DND-41 (cell line): ENCODE measurements at regions not wholly inside any gene's neighbourhood (a gene's known extent, or its start where the extent isn't known, plus 50 kb on each side); places are given as distances from the start of the nearest gene placed in this dataset.

ENCODE experiments used
- ATAC-seq: fragments of 200-7000 bp; cut with Tn5 transposase; 3 replicates; pipeline ENCODE4 v1.9.1; 2021; ENCODE audit warnings: low read depth; ENCODE audit not compliant: insufficient read depth
- DNase-seq: peaks from one replicate; pipeline ENCODE4 v3.0.0-alpha.2; 2020
- H2AFZ ChIP-seq: 2 replicates; pipeline ENCODE4 v1.6.0; 2012; ENCODE audit warnings: low read depth, low read length
- H3K27ac ChIP-seq: 2 replicates; pipeline ENCODE4 v1.5.1; 2012; ENCODE audit warnings: low read length, inconsistent platforms
- H3K27me3 ChIP-seq: fragments of 200-600 bp; sonication (generic); 2 replicates; pipeline ENCODE4 v1.6.0; 2012; ENCODE audit warnings: low read length, mild to moderate bottlenecking, inconsistent platforms; ENCODE audit not compliant: insufficient read depth, poor library complexity
- H3K36me3 ChIP-seq: 2 replicates; pipeline ENCODE4 v1.5.1; 2012; ENCODE audit warnings: low read length, inconsistent platforms; ENCODE audit not compliant: insufficient read depth
- H3K4me1 ChIP-seq: 2 replicates; pipeline ENCODE4 v1.5.1; 2012; ENCODE audit warnings: mild to moderate bottlenecking, low read length; ENCODE audit not compliant: insufficient read depth
- H3K4me2 ChIP-seq: 2 replicates; pipeline ENCODE4 v1.6.0; 2012; ENCODE audit warnings: mild to moderate bottlenecking, moderate library complexity, low read length, inconsistent platforms; ENCODE audit not compliant: insufficient read depth
- H3K4me3 ChIP-seq, 2 experiments: fragments of 200-600 bp in 1 of 2; shearing (Covaris generic) in 1 of 2; 2 replicates each; pipeline ENCODE4 v1.5.1; 2012 to 2016; ENCODE audit warnings: inconsistent platforms in 2 of 2, low read length in 2 of 2, mild to moderate bottlenecking in 2 of 2, low read depth in 1 of 2, moderate library complexity in 1 of 2
- H3K79me2 ChIP-seq: 2 replicates; pipeline ENCODE4 v1.6.0; 2012; ENCODE audit warnings: low read length, inconsistent platforms; ENCODE audit not compliant: insufficient read depth
- H3K9ac ChIP-seq: 2 replicates; pipeline ENCODE4 v1.6.0; 2012; ENCODE audit warnings: low read depth, mild to moderate bottlenecking, inconsistent platforms, low read length, moderate library complexity
- H3K9me3 ChIP-seq: 2 replicates; pipeline ENCODE4 v1.5.1; 2012; ENCODE audit warnings: low read length, moderate library complexity, mild to moderate bottlenecking, inconsistent platforms; ENCODE audit not compliant: insufficient read depth, severe bottlenecking
- H4K20me1 ChIP-seq: 2 replicates; pipeline ENCODE4 v1.6.0; 2012; ENCODE audit warnings: low read length; ENCODE audit not compliant: insufficient read depth
- EZH2 ChIP-seq: IDR thresholded peaks from 3 replicates; pipeline ENCODE4 v1.6.1; 2012; ENCODE audit warnings: borderline replicate concordance, low read depth, mild to moderate bottlenecking, moderate library complexity, low read length, inconsistent platforms; ENCODE audit not compliant: severe bottlenecking
- TF ChIP-seq, protein P1 (sequence below): IDR thresholded peaks from 2 replicates; pipeline ENCODE4 v1.5.1; 2012; ENCODE audit warnings: borderline replicate concordance, low read length, moderate library complexity, mild to moderate bottlenecking; ENCODE audit not compliant: poor library complexity, severe bottlenecking; ENCODE audit errors: extremely low read depth

DNA sequence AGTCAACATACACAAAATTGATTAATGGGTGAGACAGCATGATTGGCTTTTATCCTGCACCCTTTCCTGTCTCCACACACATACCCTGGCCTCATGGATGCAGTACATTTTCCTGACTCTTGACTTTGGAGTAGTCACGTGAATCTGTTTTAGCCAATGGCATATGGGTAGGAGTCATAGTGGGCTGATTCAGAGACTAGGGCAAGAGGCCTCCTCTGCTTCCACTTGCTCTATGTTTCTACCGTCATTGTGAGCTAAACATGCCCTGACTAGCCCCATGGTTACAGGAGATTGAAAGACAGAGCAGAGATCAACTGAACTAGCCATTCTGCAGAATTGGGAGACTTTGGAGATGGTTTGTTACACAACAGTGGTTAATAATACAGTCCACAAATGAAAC is 850.0 kb downstream of the DHX35 start:
- Histone ChIP-seq H3K36me3 (no peaks in the 10 kb centered on the region), H3K4me2 (no peak overlapping the region), H3K4me1 (no peaks in the 10 kb centered on the region), H2AFZ (no peak overlapping the region), H3K9ac (no peak overlapping the region), H3K27ac (no peak overlapping the region), H3K79me2 (no peaks in the 10 kb centered on the region), H3K4me3 (no peak overlapping the region), H3K9me3 (no peaks in the 10 kb centered on the region), H4K20me1 (no peaks in the 10 kb centered on the region), H3K27me3 (peaks cover 3% of the 10 kb centered on the region)
- no peak for DNase-seq
- no peak for ATAC-seq
- no peak for TF ChIP-seq EZH2
- TF ChIP-seq, protein P1, sequence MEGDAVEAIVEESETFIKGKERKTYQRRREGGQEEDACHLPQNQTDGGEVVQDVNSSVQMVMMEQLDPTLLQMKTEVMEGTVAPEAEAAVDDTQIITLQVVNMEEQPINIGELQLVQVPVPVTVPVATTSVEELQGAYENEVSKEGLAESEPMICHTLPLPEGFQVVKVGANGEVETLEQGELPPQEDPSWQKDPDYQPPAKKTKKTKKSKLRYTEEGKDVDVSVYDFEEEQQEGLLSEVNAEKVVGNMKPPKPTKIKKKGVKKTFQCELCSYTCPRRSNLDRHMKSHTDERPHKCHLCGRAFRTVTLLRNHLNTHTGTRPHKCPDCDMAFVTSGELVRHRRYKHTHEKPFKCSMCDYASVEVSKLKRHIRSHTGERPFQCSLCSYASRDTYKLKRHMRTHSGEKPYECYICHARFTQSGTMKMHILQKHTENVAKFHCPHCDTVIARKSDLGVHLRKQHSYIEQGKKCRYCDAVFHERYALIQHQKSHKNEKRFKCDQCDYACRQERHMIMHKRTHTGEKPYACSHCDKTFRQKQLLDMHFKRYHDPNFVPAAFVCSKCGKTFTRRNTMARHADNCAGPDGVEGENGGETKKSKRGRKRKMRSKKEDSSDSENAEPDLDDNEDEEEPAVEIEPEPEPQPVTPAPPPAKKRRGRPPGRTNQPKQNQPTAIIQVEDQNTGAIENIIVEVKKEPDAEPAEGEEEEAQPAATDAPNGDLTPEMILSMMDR = no peak

DNA sequence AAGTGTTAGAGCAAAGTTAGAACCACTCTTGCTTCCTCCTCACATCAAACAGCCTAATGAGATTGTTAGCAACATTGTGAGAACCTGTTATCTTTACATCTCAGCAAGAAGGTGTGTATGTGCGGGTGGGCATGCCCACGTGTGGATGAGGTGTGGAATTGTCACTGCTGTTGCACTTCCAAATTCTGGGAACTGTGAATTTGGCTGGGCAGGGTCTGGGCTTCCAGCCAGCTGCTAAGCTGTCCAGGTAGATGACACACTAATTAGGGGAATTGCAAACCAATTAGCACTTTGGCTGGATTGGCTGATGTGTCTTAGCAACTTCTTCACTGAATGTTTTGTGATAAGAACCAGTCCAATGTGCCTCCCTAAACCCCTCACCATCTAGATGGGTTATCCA is 848.2 kb downstream of the DHX35 start:
- Histone ChIP-seq H3K4me3 (no peak overlapping the region), H3K9me3 (no peaks in the 10 kb centered on the region), H3K4me2 (no peak overlapping the region), H3K36me3 (no peaks in the 10 kb centered on the region), H4K20me1 (no peaks in the 10 kb centered on the region), H3K27ac (no peak overlapping the region), H3K4me1 (no peaks in the 10 kb centered on the region), H2AFZ (no peak overlapping the region), H3K27me3 (no peaks in the 10 kb centered on the region), H3K79me2 (no peaks in the 10 kb centered on the region), H3K9ac (no peak overlapping the region)
- TF ChIP-seq, protein P1 = no peak
- no peak for TF ChIP-seq EZH2
- no peak for ATAC-seq
- no peak for DNase-seq

DNA sequence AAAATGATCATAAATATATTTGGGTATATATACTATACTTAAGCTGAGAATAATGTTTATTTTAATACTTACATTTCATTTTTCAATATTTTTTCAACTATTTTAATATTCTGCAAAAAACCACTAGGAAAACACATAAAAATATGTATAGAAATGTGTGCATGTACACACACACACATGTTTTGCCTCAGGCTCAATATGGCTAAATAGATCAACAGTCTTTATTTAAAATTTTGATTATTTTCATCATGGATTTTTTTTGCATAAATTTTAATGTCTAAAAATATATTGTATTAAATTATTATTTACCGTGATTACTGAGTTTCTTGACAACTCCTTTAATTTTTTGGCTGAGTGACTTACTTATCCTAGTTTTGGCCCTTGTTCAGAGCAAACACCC is 846.5 kb downstream of the DHX35 start:
- Histone ChIP-seq H3K27me3 (no peaks in the 10 kb centered on the region), H3K9ac (no peak overlapping the region), H3K4me2 (no peak overlapping the region), H3K4me1 (no peaks in the 10 kb centered on the region), H3K4me3 (no peak overlapping the region), H3K36me3 (no peaks in the 10 kb centered on the region), H3K9me3 (no peaks in the 10 kb centered on the region), H2AFZ (no peak overlapping the region), H4K20me1 (no peaks in the 10 kb centered on the region), H3K79me2 (no peaks in the 10 kb centered on the region), H3K27ac (no peak overlapping the region)
- ATAC-seq = no peak
- no peak for DNase-seq
- TF ChIP-seq, protein P1 = no peak
- TF ChIP-seq EZH2 = no peak

DNA sequence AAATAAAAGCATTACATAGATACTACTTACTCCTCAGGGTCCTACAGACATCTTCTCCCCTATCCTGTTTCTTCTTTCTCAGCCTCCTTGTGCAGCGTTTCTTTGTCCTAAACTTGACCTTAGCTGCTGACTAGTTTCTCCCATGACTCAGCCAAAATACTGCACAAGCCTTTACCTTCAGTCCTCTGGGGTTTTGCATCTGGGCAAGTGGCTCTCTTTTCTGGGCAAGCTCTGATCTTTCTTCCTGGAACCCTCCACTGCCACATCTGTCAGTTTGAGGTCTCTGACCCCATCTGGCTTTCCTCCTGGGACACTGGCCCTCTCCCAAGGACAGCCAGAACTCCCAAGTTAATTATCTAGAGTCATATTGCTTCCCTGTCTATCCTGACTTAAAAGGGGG is 838.4 kb downstream of the DHX35 start:
- no peak for DNase-seq
- no peak for ATAC-seq
- Histone ChIP-seq H3K4me2 (no peak overlapping the region), H3K27me3 (peaks cover 2% of the 10 kb centered on the region), H3K9me3 (no peaks in the 10 kb centered on the region), H3K4me1 (no peaks in the 10 kb centered on the region), H3K79me2 (no peaks in the 10 kb centered on the region), H3K9ac (no peak overlapping the region), H4K20me1 (no peaks in the 10 kb centered on the region), H3K36me3 (no peaks in the 10 kb centered on the region), H3K4me3 (no peak overlapping the region), H2AFZ (no peak overlapping the region), H3K27ac (no peak overlapping the region)
- TF ChIP-seq, protein P1 = no peak
- no peak for TF ChIP-seq EZH2
